Osteoblast (primary cell): ENCODE measurements at regions not wholly inside any gene's neighbourhood (a gene's known extent, or its start where the extent isn't known, plus 50 kb on each side); places are given as distances from the start of the nearest gene placed in this dataset.

Experiments used
- DNase-seq: peaks from one replicate; pipeline ENCODE4 v3.0.0; 2011; ENCODE audit warnings: low spot score, mixed read lengths; ENCODE audit not compliant: insufficient read length; ENCODE audit errors: missing footprints
- H2AFZ ChIP-seq: 2 replicates; pipeline ENCODE4 v1.6.0; 2011; ENCODE audit warnings: mild to moderate bottlenecking, low read length
- H3K27ac ChIP-seq: 2 replicates; pipeline ENCODE4 v1.5.1; 2011; ENCODE audit warnings: mild to moderate bottlenecking, low read depth, low read length, moderate library complexity
- H3K27me3 ChIP-seq: 2 replicates; pipeline ENCODE4 v1.6.0; 2012; ENCODE audit warnings: mild to moderate bottlenecking, control low read depth, inconsistent platforms, low read length, moderate library complexity; ENCODE audit not compliant: insufficient read depth
- H3K36me3 ChIP-seq: 2 replicates; pipeline ENCODE4 v1.5.1; 2011; ENCODE audit warnings: mild to moderate bottlenecking, low read length, control low read depth, moderate library complexity; ENCODE audit not compliant: insufficient read depth
- H3K4me1 ChIP-seq: 2 replicates; pipeline ENCODE4 v1.5.1; 2011; ENCODE audit warnings: mild to moderate bottlenecking, low read length, control low read depth, moderate library complexity; ENCODE audit not compliant: insufficient read depth
- H3K4me2 ChIP-seq: 2 replicates; pipeline ENCODE4 v1.6.0; 2011; ENCODE audit warnings: mild to moderate bottlenecking, low read length; ENCODE audit not compliant: insufficient read depth
- H3K4me3 ChIP-seq: fragments of 200-600 bp; sonication (generic); 3 replicates; pipeline ENCODE4 v1.5.1; 2012; ENCODE audit warnings: mild to moderate bottlenecking, low read length, inconsistent platforms; ENCODE audit not compliant: insufficient read depth
- H3K79me2 ChIP-seq: 2 replicates; pipeline ENCODE4 v1.6.0; 2012; ENCODE audit warnings: mild to moderate bottlenecking, low read length, control low read depth, inconsistent platforms; ENCODE audit not compliant: insufficient read depth
- H3K9me3 ChIP-seq: 2 replicates; pipeline ENCODE4 v1.5.1; 2011; ENCODE audit warnings: low read depth, low read length, control low read depth
- H4K20me1 ChIP-seq: 2 replicates; pipeline ENCODE4 v1.6.0; 2012; ENCODE audit warnings: mild to moderate bottlenecking, low read length, control low read depth; ENCODE audit not compliant: insufficient read depth
- CTCF ChIP-seq: IDR thresholded peaks from 2 replicates; pipeline ENCODE4 v1.5.1; 2011; ENCODE audit warnings: mild to moderate bottlenecking, low read depth, low read length, moderate library complexity; ENCODE audit errors: extremely low read depth

GRCh38 chrX:138191998-138192397, 519.5 kb downstream of the FGF13 start:
- no peak overlapping the region for H3K4me3 ChIP-seq
- H2AFZ ChIP-seq = no peak overlapping the region
- H3K36me3 ChIP-seq = no peaks in the 10 kb centered on the region
- H3K79me2 ChIP-seq = no peaks in the 10 kb centered on the region
- no peaks in the 10 kb centered on the region for H3K4me1 ChIP-seq
- no peaks in the 10 kb centered on the region for H4K20me1 ChIP-seq
- TF ChIP-seq CTCF = peak; percentile 36
- DNase-seq = no peak
- no peak overlapping the region for H3K4me2 ChIP-seq
- no peaks in the 10 kb centered on the region for H3K27me3 ChIP-seq
- no peaks in the 10 kb centered on the region for H3K9me3 ChIP-seq
- no peak overlapping the region for H3K27ac ChIP-seq

- TF ChIP-seq CTCF = no peak
Measured at GRCh38 chrX:138229718-138230117, 481.8 kb downstream of the FGF13 start.

GRCh38 chrX:138240266-138240665, 471.3 kb downstream of the FGF13 start:
- H2AFZ ChIP-seq = no peak overlapping the region
- H3K27ac ChIP-seq = no peak overlapping the region
- no peak for TF ChIP-seq CTCF
- no peaks in the 10 kb centered on the region for H3K36me3 ChIP-seq
- no peaks in the 10 kb centered on the region for H3K79me2 ChIP-seq
- no peak overlapping the region for H3K4me2 ChIP-seq
- H3K27me3 ChIP-seq = no peaks in the 10 kb centered on the region
- no peak overlapping the region for H3K4me3 ChIP-seq
- DNase-seq = no peak
- no peaks in the 10 kb centered on the region for H4K20me1 ChIP-seq
- no peaks in the 10 kb centered on the region for H3K4me1 ChIP-seq
- no peaks in the 10 kb centered on the region for H3K9me3 ChIP-seq

More at GRCh38 chrX:138229718-138230117, 481.8 kb downstream of the FGF13 start:
- Histone ChIP-seq H3K4me3 (no peak overlapping the region), H3K9me3 (no peaks in the 10 kb centered on the region), H3K4me2 (no peak overlapping the region), H3K27ac (no peak overlapping the region), H3K27me3 (no peaks in the 10 kb centered on the region), H3K4me1 (no peaks in the 10 kb centered on the region), H4K20me1 (no peaks in the 10 kb centered on the region), H2AFZ (no peak overlapping the region), H3K79me2 (no peaks in the 10 kb centered on the region), H3K36me3 (no peaks in the 10 kb centered on the region)
- peak; percentile 23 for DNase-seq

GRCh38 chrX:138254001-138254400, 457.5 kb downstream of the FGF13 start:
- Histone ChIP-seq H2AFZ (no peak overlapping the region), H3K79me2 (no peaks in the 10 kb centered on the region), H3K27ac (no peak overlapping the region), H3K27me3 (no peaks in the 10 kb centered on the region), H4K20me1 (no peaks in the 10 kb centered on the region), H3K4me2 (no peak overlapping the region), H3K4me1 (no peaks in the 10 kb centered on the region), H3K9me3 (no peaks in the 10 kb centered on the region), H3K4me3 (no peak overlapping the region), H3K36me3 (no peaks in the 10 kb centered on the region)
- TF ChIP-seq CTCF = no peak
- DNase-seq = no peak
